Astrocyte (in vitro differentiated cells and primary cell): ENCODE measurements at regions not wholly inside any gene's neighbourhood (a gene's known extent, or its start where the extent isn't known, plus 50 kb on each side); places are given as distances from the start of the nearest gene placed in this dataset.

Source experiments
- DNase-seq: peaks from one replicate; pipeline ENCODE4 v3.0.0-alpha.2; 2010; ENCODE audit warnings: low read depth
- FAIRE-seq: peaks from 2 replicates; lab custom pipeline; 2011; peaks lifted over from hg19 to GRCh38; lab: Jason Lieb, UNC
- H2AFZ ChIP-seq: 2 replicates; pipeline ENCODE4 v1.6.0; 2012; ENCODE audit warnings: low read depth, low read length, inconsistent platforms
- H3K27ac ChIP-seq: 2 replicates; pipeline ENCODE4 v1.5.1; 2011; ENCODE audit warnings: low read depth, low read length, inconsistent platforms
- H3K27me3 ChIP-seq: 2 replicates; pipeline ENCODE4 v1.6.0; 2011; ENCODE audit warnings: low read length, inconsistent platforms; ENCODE audit not compliant: insufficient read depth
- H3K36me3 ChIP-seq: 2 replicates; pipeline ENCODE4 v1.5.1; 2011; ENCODE audit warnings: low read length, inconsistent platforms; ENCODE audit not compliant: insufficient read depth
- H3K4me1 ChIP-seq: 2 replicates; pipeline ENCODE4 v1.5.1; 2011; ENCODE audit warnings: low read length, inconsistent platforms; ENCODE audit not compliant: insufficient read depth
- H3K4me2 ChIP-seq: 2 replicates; pipeline ENCODE4 v1.6.0; 2012; ENCODE audit warnings: low read length, inconsistent platforms
- H3K4me3 ChIP-seq: 2 replicates; pipeline ENCODE4 v1.5.1; 2011; ENCODE audit warnings: low read depth, mild to moderate bottlenecking, low read length, inconsistent platforms; ENCODE audit not compliant: insufficient read depth
- H3K79me2 ChIP-seq: 2 replicates; pipeline ENCODE4 v1.6.0; 2012; ENCODE audit warnings: mild to moderate bottlenecking, low read length, inconsistent platforms; ENCODE audit not compliant: insufficient read depth
- H3K9ac ChIP-seq: 2 replicates; pipeline ENCODE4 v1.6.0; 2012; ENCODE audit warnings: mild to moderate bottlenecking, low read length, inconsistent platforms
- H3K9me3 ChIP-seq: 2 replicates; pipeline ENCODE4 v1.5.1; 2012; ENCODE audit warnings: low read depth, mild to moderate bottlenecking, low read length, inconsistent platforms; ENCODE audit not compliant: insufficient read depth
- H4K20me1 ChIP-seq: 2 replicates; pipeline ENCODE4 v1.6.0; 2012; ENCODE audit warnings: low read length, inconsistent platforms; ENCODE audit not compliant: insufficient read depth
- H3K27ac Mint-ChIP-seq: one replicate; pipeline ENCODE4 v1.8.0; 2021; ENCODE audit warnings: mild to moderate bottlenecking, mixed read lengths; ENCODE audit not compliant: unreplicated experiment
- H3K27me3 Mint-ChIP-seq: one replicate; pipeline ENCODE4 v1.8.0; 2021; ENCODE audit warnings: low read depth, mixed read lengths; ENCODE audit not compliant: unreplicated experiment
- H3K36me3 Mint-ChIP-seq: one replicate; pipeline ENCODE4 v1.8.0; 2021; ENCODE audit warnings: low read depth, mixed read lengths; ENCODE audit not compliant: unreplicated experiment
- H3K4me1 Mint-ChIP-seq: one replicate; pipeline ENCODE4 v1.8.0; 2021; ENCODE audit warnings: low read depth, mixed read lengths; ENCODE audit not compliant: unreplicated experiment
- H3K4me3 Mint-ChIP-seq: one replicate; pipeline ENCODE4 v1.8.0; 2021; ENCODE audit warnings: mild to moderate bottlenecking, moderate library complexity, mixed read lengths; ENCODE audit not compliant: unreplicated experiment
- H3K9me3 Mint-ChIP-seq: one replicate; pipeline ENCODE4 v1.8.0; 2021; ENCODE audit warnings: mild to moderate bottlenecking, mixed read lengths; ENCODE audit not compliant: unreplicated experiment
- EZH2 ChIP-seq: IDR thresholded peaks from 2 replicates; pipeline ENCODE4 v1.6.1; 2012; ENCODE audit warnings: mild to moderate bottlenecking, low read length, inconsistent platforms; ENCODE audit not compliant: insufficient read depth
- TF ChIP-seq, protein P1 (sequence below): IDR thresholded peaks from 2 replicates; pipeline ENCODE4 v1.5.1; 2011; ENCODE audit warnings: low read depth, mild to moderate bottlenecking, inconsistent platforms, low read length, moderate library complexity; ENCODE audit not compliant: insufficient read depth

- Histone ChIP-seq H3K27me3 (no peaks in the 10 kb centered on the region), H3K9me3 (no peaks in the 10 kb centered on the region), H3K36me3 (no peaks in the 10 kb centered on the region), H3K4me1 (no peaks in the 10 kb centered on the region), H3K4me2 (peak overlapping the region; percentile 13), H3K27ac (no peak overlapping the region), H3K9ac (no peak overlapping the region), H3K4me3 (no peak overlapping the region), H2AFZ (no peak overlapping the region), H4K20me1 (no peaks in the 10 kb centered on the region), H3K79me2 (no peaks in the 10 kb centered on the region)
- peak; percentile 4 for DNase-seq
- Mint-ChIP-seq H3K4me3 (no peak overlapping the region), H3K9me3 (no peaks in the 10 kb centered on the region), H3K27ac (no peak overlapping the region), H3K27me3 (no peaks in the 10 kb centered on the region), H3K36me3 (no peaks in the 10 kb centered on the region), H3K4me1 (no peaks in the 10 kb centered on the region)
- no peak for FAIRE-seq
- TF ChIP-seq, protein P1, sequence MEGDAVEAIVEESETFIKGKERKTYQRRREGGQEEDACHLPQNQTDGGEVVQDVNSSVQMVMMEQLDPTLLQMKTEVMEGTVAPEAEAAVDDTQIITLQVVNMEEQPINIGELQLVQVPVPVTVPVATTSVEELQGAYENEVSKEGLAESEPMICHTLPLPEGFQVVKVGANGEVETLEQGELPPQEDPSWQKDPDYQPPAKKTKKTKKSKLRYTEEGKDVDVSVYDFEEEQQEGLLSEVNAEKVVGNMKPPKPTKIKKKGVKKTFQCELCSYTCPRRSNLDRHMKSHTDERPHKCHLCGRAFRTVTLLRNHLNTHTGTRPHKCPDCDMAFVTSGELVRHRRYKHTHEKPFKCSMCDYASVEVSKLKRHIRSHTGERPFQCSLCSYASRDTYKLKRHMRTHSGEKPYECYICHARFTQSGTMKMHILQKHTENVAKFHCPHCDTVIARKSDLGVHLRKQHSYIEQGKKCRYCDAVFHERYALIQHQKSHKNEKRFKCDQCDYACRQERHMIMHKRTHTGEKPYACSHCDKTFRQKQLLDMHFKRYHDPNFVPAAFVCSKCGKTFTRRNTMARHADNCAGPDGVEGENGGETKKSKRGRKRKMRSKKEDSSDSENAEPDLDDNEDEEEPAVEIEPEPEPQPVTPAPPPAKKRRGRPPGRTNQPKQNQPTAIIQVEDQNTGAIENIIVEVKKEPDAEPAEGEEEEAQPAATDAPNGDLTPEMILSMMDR: no peak
- TF ChIP-seq EZH2: no peak
Observed at GRCh38 chr3:76561494-76562236, 478.2 kb upstream of the ROBO2 start.

GRCh38 chr3:76565496-76566210 is 474.2 kb upstream of the ROBO2 start:
- H3K79me2 ChIP-seq: no peaks in the 10 kb centered on the region
- no peak overlapping the region for H3K27ac Mint-ChIP-seq
- no peak overlapping the region for H3K4me2 ChIP-seq
- no peaks in the 10 kb centered on the region for H3K27me3 ChIP-seq
- H3K36me3 Mint-ChIP-seq: no peaks in the 10 kb centered on the region
- no peaks in the 10 kb centered on the region for H3K9me3 ChIP-seq
- TF ChIP-seq, protein P1: no peak
- no peak for TF ChIP-seq EZH2
- H3K4me3 Mint-ChIP-seq: no peak overlapping the region
- no peak for DNase-seq
- no peaks in the 10 kb centered on the region for H3K27me3 Mint-ChIP-seq
- H3K9ac ChIP-seq: no peak overlapping the region
- no peaks in the 10 kb centered on the region for H4K20me1 ChIP-seq
- no peak overlapping the region for H3K27ac ChIP-seq
- H3K4me1 Mint-ChIP-seq: no peaks in the 10 kb centered on the region
- H3K4me1 ChIP-seq: no peaks in the 10 kb centered on the region
- H2AFZ ChIP-seq: no peak overlapping the region
- no peak for FAIRE-seq
- no peaks in the 10 kb centered on the region for H3K36me3 ChIP-seq
- no peak overlapping the region for H3K4me3 ChIP-seq
- no peaks in the 10 kb centered on the region for H3K9me3 Mint-ChIP-seq

GRCh38 chr3:76566211-76566534 is 473.7 kb upstream of the ROBO2 start:
- Histone ChIP-seq H3K27ac (no peak overlapping the region), H3K27me3 (no peaks in the 10 kb centered on the region), H3K4me1 (no peaks in the 10 kb centered on the region), H2AFZ (no peak overlapping the region), H3K9me3 (no peaks in the 10 kb centered on the region), H3K9ac (no peak overlapping the region), H3K79me2 (no peaks in the 10 kb centered on the region), H3K36me3 (no peaks in the 10 kb centered on the region), H3K4me2 (no peak overlapping the region), H4K20me1 (no peaks in the 10 kb centered on the region), H3K4me3 (no peak overlapping the region)
- Mint-ChIP-seq H3K9me3 (no peaks in the 10 kb centered on the region), H3K27me3 (no peaks in the 10 kb centered on the region), H3K4me3 (no peak overlapping the region), H3K4me1 (no peaks in the 10 kb centered on the region), H3K27ac (no peak overlapping the region), H3K36me3 (no peaks in the 10 kb centered on the region)
- TF ChIP-seq EZH2: no peak
- TF ChIP-seq, protein P1: no peak
- DNase-seq (no peak), FAIRE-seq (no peak)
